ENCODE measurements at regions not wholly inside any gene's neighbourhood (a gene's known extent, or its start where the extent isn't known, plus 50 kb on each side); places are given as distances from the start of the nearest gene placed in this dataset.

- TF ChIP-seq CHD2 (IDR thresholded peaks at IDR 0.05; ENCODE audit: low read length) (no peak), POLR2AphosphoS5 (IDR thresholded peaks at IDR 0.05; ENCODE audit: low read depth, low read length) (no peak), SUZ12 (IDR thresholded peaks at IDR 0.05; ENCODE audit: low read length) (no peak), CEBPB (IDR thresholded peaks at IDR 0.05; ENCODE audit: low read depth, low read length) (no peak), CTCF (IDR thresholded peaks at IDR 0.05; ENCODE audit: control extremely low read depth in 1 of 3, insufficient read depth in 1 of 3, low read depth in 1 of 3, low read length in 3 of 3) (no peak)
Measured at GRCh38 chr2:120526047-120526562, 180.2 kb downstream of the INHBB start.
